ENCODE measurements at regions not wholly inside any gene's neighbourhood (a gene's known extent, or its start where the extent isn't known, plus 50 kb on each side); places are given as distances from the start of the nearest gene placed in this dataset.

DNA sequence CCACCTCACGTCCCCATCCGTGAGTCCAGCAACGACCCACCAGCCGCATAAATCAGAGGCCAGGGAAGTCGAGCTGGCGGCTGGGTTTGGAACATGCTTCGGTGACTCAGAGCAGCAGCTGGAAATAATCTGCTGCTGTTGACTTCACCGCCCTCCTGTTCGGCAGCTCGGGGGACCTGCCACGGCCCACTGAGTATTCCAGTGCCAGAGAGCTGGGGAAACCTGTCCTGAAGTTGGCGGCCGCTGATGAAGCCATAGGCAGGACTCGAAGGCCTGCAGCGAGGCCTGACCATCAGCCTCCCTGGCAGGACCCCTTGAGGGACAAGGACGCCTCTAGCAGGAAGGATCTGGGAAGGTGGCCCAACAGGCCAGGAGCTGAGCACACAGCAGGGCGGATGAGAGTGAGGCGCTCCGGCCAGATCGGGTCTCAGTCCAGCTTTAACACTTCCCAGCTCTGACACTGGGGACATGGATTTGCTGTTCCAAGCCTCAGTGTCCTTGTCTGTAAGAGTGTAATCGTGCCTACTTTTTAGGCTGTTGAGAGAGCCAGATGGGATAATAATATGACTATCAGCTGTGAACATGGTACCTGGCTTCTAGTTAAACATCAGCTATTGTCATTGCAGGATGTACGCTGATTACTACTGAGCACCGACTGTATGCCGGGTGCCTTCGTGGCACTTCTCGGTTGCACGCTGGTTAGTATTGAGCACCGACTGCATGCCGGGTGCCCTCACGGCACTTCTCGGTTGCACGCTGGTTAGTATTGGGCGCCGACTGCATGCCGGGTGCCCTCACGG is 50.4 kb upstream of the CIBAR2 start:
- no peak overlapping the region for H3K9ac ChIP-seq (ENCODE audit: insufficient read depth in 1 of 2, low read length in 2 of 2)
- no peaks in the 10 kb centered on the region for H3K36me3 ChIP-seq (ENCODE audit: control insufficient read depth in 4 of 4, insufficient read depth in 4 of 4, low read length in 4 of 4)
- H3K27me3 ChIP-seq (ENCODE audit: control insufficient read depth in 3 of 3, insufficient read depth in 3 of 3, low read length in 2 of 3), result no peaks in the 10 kb centered on the region
- peaks cover 0 to 71% (median 22%) of the 10 kb centered on the region in 5 donors for H3K4me1 ChIP-seq (ENCODE audit: control insufficient read depth in 5 of 5, insufficient read depth in 5 of 5, low read length in 5 of 5)
- WGBS, 2 donors, result 84 to 91% methylated on average over 35 to 36 of the region's 36 CpGs
- peak; percentile 60 to 81 (median 61) for DNase-seq
- no peak overlapping the region for H3K4me3 ChIP-seq
- H3K9me3 ChIP-seq (ENCODE audit: control insufficient read depth in 4 of 4, insufficient read depth in 3 of 4, low read length in 3 of 4), result no peaks in the 10 kb centered on the region
- no peak overlapping the region for H3K27ac ChIP-seq (ENCODE audit: low read depth in 1 of 2, low read length in 1 of 2)
- TF ChIP-seq, protein P1, sequence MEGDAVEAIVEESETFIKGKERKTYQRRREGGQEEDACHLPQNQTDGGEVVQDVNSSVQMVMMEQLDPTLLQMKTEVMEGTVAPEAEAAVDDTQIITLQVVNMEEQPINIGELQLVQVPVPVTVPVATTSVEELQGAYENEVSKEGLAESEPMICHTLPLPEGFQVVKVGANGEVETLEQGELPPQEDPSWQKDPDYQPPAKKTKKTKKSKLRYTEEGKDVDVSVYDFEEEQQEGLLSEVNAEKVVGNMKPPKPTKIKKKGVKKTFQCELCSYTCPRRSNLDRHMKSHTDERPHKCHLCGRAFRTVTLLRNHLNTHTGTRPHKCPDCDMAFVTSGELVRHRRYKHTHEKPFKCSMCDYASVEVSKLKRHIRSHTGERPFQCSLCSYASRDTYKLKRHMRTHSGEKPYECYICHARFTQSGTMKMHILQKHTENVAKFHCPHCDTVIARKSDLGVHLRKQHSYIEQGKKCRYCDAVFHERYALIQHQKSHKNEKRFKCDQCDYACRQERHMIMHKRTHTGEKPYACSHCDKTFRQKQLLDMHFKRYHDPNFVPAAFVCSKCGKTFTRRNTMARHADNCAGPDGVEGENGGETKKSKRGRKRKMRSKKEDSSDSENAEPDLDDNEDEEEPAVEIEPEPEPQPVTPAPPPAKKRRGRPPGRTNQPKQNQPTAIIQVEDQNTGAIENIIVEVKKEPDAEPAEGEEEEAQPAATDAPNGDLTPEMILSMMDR (IDR thresholded peaks at IDR 0.05; ENCODE audit: control extremely low read depth, extremely low read depth), result no peak
- ATAC-seq (ENCODE audit: insufficient read depth, low FRiP score), result no peak

DNA sequence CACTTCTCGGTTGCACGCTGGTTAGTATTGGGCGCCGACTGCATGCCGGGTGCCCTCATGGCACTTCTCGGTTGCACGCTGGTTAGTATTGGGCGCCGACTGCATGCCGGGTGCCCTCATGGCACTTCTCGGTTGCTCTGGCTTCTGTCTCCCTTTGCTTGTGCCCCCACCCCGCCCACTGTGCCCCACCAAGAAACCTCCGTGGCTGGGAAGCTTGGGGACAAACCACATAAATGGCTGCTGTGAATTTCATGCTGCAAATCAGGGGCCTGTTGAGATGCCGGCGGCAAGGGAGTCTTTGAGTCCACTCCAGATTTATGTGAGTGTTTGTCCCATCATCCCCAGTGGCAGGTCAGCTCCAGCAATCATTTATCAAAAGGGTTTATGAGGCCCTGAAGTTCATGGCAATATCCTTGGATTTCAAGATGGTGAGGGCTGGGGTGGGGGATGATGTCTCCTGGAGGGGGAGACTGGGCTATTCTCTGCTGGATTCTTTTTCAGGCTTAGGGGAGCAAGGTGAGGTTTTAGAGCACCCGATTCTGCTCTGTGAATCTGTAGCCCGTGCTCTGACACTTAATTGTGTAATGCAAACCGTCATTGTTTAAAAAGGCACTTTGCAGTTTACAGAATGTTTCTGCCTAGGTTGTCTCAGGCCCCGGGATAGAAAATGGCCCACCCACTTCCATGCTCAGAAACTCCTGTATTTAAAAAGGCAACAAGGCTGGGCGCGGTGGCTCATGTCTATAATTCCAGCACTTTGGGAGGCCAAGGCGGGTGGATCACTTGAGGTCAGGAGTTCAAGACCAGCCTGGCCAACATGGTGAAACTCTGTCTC is 51.2 kb upstream of the CIBAR2 start:
- TF ChIP-seq, protein P1 (IDR thresholded peaks at IDR 0.05; ENCODE audit: control extremely low read depth, extremely low read depth), result no peak
- 84 to 86% methylated on average over 22 of the region's 22 CpGs for WGBS, 2 donors
- Histone ChIP-seq H3K4me3 (no peak overlapping the region), H3K36me3 (ENCODE audit: control insufficient read depth in 4 of 4, insufficient read depth in 4 of 4, low read length in 4 of 4) (no peaks in the 10 kb centered on the region), H3K9ac (ENCODE audit: insufficient read depth in 1 of 2, low read length in 2 of 2) (peak overlapping the region in 1 of 2 donors; percentile 5), H3K27ac (ENCODE audit: low read depth in 1 of 2, low read length in 1 of 2) (no peak overlapping the region), H3K9me3 (ENCODE audit: control insufficient read depth in 4 of 4, insufficient read depth in 3 of 4, low read length in 3 of 4) (no peaks in the 10 kb centered on the region), H3K4me1 (ENCODE audit: control insufficient read depth in 5 of 5, insufficient read depth in 5 of 5, low read length in 5 of 5) (peaks cover 0 to 71% (median 20%) of the 10 kb centered on the region in 5 donors), H3K27me3 (ENCODE audit: control insufficient read depth in 3 of 3, insufficient read depth in 3 of 3, low read length in 2 of 3) (no peaks in the 10 kb centered on the region)
- ATAC-seq (ENCODE audit: insufficient read depth, low FRiP score), result no peak
- DNase-seq, result no peak

DNA sequence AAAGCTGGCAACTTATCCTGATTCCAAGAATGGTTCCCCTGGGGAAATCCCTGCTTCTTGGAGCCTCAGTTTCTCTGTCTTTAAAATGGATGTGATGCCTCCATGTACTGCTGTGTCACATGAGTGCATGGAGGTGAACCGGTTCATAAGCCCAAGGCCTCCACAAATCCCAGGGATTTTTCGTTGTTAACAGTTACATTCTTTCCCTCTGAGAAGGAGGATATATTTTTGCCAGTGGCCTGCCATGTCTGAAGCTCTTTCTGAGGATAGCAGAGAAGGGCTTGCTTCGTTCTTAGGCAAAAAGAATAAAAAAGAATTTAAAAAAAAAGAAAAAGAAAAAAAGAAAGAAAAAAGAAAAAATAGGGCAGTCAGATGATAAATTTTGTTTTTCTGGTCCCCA is 52.2 kb upstream of the CIBAR2 start:
- WGBS, 2 donors, result 87 to 93% methylated on average over 3 of the region's 3 CpGs
- DNase-seq, result no peak
- Histone ChIP-seq H3K9ac (ENCODE audit: insufficient read depth in 1 of 2, low read length in 2 of 2) (no peak overlapping the region), H3K4me3 (no peak overlapping the region), H3K4me1 (ENCODE audit: control insufficient read depth in 5 of 5, insufficient read depth in 5 of 5, low read length in 5 of 5) (peaks cover 0 to 63% (median 20%) of the 10 kb centered on the region in 5 donors), H3K9me3 (ENCODE audit: control insufficient read depth in 4 of 4, insufficient read depth in 3 of 4, low read length in 3 of 4) (no peaks in the 10 kb centered on the region), H3K36me3 (ENCODE audit: control insufficient read depth in 4 of 4, insufficient read depth in 4 of 4, low read length in 4 of 4) (no peaks in the 10 kb centered on the region), H3K27me3 (ENCODE audit: control insufficient read depth in 3 of 3, insufficient read depth in 3 of 3, low read length in 2 of 3) (no peaks in the 10 kb centered on the region), H3K27ac (ENCODE audit: low read depth in 1 of 2, low read length in 1 of 2) (no peak overlapping the region)
- no peak for ATAC-seq (ENCODE audit: insufficient read depth, low FRiP score)
- TF ChIP-seq, protein P1 (IDR thresholded peaks at IDR 0.05; ENCODE audit: control extremely low read depth, extremely low read depth), result no peak
